HG03460 (cell line): ENCODE measurements at regions not wholly inside any gene's neighbourhood (a gene's known extent, or its start where the extent isn't known, plus 50 kb on each side); places are given as distances from the start of the nearest gene placed in this dataset.
"Not testable (repeated sequence)": the region's sequence is repeated elsewhere in the genome, so short reads cannot be mapped to it uniquely, and the experiment has no call there.

ENCODE experiments used
- ATAC-seq: cut with Tn5 transposase; IDR thresholded peaks from one replicate; pipeline ENCODE4 v1.9.1; 2021; ENCODE audit not compliant: unreplicated experiment

- peak; percentile 43 for ATAC-seq
These were observed 167.3 kb upstream of the TMCC3 start for GRCh38 chr12:94817695-94818075.

DNA sequence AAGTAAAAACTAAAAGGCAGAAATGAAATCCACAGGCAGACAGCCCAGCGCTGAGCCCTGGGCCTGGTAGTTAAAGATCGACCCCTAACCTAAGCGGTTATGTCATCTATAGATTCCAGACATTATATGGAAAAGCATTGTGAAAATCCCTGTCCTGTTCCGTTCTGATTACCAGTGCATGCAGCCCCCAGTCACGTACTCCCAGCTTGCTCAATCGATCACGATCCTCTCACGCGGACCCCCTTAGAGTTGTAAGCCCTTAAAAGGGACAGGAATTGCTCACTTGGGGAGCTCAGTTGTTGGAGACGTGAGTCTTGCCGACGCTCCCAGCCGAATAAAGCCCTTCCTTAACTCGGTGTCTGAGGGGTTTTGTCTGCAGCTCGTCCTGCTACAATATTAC, 166.8 kb upstream of the TMCC3 start:
- not testable (repeated sequence) for ATAC-seq

DNA sequence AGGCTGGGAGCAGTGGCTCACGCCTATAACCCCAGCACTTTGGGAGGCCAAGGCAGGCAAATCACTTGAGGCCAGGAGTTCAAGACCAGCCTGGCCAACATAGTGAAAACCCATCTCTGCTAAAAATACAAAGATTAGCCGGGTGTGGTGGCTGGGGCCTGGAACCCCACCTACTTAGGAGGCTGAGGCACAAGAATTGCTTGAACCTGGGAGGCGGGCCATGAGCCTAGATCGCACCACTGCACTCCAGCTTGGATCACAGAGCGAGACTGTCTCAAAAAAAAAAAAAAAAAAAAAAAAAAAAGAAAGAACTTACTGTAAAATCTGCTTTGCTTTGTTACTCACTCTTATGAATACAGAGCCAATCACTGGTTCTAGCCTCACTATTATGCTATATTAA, 166.4 kb upstream of the TMCC3 start:
- not testable (repeated sequence) for ATAC-seq

- ATAC-seq: no peak
These were observed 165.6 kb upstream of the TMCC3 start for GRCh38 chr12:94815958-94816357.

GRCh38 chr12:94815450-94815849, 165.1 kb upstream of the TMCC3 start:
- ATAC-seq: no peak

DNA sequence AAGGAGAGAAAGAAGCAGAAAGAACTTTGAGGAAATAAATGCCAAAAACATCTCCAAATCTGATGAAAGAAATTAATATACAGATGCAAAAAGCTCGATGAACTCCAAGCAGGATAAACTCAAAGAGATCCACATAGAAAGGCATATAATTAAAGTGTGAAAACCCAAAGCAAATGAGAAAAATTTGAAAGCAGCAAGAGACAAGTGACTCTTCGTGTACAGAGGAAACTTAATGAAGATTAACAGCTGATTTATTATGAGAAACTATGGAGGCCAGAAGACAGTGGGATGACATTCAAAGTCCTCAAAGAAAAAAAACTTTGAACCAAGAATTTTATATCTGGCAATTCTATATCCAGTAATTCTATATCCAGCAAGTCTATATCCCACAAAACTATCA, 163.0 kb upstream of the TMCC3 start:
- ATAC-seq: no peak

DNA sequence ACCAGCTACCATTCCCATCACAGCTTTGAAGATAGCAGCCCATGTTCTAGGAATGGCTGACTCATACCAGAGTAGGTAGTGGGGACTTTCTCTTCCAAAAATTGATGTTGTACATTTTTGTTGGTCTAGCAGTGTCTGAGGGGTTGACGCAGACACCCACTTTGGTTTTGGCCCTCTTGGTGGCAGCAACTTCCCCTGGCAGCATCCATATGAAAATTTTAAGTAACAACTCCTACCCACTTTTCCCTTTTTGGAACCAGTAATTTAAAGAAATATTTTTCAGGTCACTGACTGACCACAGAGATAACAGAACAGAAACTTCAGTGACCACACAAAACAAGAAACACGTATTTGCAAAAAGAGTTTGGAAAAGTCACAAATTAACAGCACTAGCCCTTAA, 162.0 kb upstream of the TMCC3 start:
- ATAC-seq: no peak

DNA sequence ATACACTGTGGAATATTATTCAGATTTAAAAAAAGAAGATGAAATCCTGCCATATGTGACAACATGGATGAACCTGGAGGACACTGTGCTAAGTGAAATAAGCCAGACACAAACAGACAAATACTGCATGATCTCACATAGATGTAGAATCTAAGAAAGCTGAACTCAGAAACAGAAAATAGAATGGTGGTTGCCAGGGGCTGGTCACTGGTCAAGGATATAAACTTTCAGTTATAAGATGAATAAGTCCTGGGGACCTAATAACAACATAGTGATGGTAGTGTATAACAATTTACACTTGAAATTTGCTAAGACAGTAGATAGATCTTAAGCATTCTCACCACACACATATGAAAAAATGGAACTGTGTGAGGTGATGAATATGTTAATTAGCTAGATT, 161.3 kb upstream of the TMCC3 start:
- no peak for ATAC-seq

DNA sequence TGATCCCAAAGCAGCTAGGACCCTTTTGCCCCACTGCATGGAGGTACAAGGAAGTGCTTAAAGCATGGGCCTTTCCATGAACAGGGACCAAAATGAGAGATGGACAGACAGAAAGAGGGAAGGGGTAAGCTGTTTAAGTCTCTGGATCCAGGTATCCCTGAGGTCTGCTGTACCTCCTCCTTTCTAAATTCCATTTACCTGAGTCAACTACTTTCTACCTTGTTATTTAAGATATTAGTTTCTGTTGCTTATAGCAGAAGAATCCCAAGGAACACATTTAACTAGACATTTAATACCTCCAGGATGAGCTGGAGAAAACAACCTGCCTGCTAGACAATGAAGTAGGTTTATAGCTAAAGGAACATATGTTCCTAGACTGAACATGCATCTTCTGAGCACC, 157.6 kb upstream of the TMCC3 start:
- ATAC-seq: no peak

GRCh38 chr12:94806617-94807016, 156.3 kb upstream of the TMCC3 start:
- no peak for ATAC-seq

DNA sequence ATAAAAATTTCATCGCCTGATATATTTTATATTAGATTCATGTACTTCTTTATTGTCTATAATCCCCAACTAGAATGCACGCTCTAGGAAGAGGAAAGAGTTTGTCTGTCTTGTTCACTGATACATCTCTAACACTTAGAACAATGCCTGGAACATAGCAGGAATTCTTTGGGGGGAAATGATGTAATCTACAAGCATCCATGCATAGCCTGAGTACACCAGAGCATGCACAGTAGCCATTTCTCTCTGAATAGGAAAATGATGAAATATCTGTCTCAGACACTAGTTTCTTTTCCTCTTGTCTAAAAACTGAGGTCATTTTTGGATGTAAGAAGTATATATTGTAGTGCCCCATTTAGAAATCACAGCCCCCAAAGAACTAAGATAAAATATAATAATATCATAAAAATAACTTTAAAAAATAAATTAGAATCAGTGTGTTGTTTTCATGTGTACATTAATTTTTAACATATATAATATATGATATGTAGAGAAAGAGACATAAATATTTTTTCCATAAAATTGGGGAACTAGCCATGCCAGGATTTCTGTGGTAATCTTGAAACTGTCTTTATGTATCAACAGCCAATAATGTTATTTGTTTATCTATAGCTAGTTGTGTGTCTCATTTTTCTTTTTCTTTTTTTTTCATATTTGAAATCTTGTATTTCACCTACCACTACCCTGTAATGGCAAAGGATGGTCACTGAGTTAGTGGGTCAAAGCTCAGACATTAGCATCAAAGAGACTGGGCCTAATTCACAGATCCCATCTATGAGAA, 155.6 kb upstream of the TMCC3 start:
- no peak for ATAC-seq

- ATAC-seq: no peak
These were observed 153.6 kb upstream of the TMCC3 start for GRCh38 chr12:94803939-94804338.

DNA sequence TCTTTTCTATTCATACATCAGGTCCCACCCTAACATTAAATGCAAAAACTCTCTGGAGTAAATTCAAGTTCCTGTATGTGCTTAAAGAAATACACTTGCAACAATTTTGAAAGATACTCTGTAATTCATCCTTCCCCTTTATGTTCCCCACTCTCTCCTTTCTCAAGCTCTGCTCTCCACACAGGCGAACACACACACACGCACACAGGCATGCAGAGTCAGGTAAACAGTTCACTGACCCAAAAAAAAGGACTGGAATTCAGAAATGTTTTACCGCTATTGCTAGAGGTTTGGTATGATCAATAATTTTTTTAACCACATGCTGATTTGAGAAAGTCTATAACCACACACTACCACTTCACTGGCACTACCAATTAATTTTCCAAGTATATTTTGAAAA, 152.4 kb upstream of the TMCC3 start:
- ATAC-seq: no peak

GRCh38 chr12:94801745-94802144, 151.4 kb upstream of the TMCC3 start:
- ATAC-seq: no peak

DNA sequence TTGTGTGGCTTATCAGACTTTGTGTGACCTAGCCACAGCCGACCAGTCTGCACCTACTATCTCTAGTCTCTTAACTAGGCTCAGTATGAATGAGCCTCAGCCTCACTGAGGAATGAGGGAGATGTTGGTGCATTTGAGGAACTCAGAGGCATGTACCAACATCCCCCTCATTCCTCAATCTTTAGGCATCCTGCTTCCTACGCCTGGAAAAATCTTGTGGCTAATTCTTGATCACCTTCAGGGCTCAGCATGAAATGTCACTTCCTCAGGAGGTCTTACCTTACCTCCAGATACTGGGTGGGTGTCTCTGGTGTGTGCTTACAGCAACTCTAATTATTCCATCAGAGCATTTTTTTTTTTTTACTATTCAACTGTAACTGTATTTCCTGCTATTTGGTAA, 148.8 kb upstream of the TMCC3 start:
- no peak for ATAC-seq

DNA sequence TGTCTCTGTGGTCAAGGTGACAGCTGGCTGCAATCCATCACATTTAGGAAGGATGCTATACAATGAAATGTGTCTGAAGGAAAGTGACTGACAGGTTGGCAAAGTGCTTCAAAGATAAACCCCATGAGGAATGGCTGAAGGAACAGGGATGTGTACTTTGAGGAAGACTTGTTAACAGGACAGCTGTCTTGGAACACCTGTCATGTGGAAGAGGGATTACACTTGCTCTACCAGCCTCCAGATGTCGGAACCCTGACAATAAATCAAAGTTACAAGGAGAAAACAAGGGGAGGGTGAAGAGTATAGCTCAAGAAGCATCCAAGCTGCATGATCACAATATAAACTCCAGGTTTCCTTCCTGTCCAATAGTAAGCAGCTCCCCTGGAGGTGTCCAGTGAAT, 147.8 kb upstream of the TMCC3 start:
- no peak for ATAC-seq

DNA sequence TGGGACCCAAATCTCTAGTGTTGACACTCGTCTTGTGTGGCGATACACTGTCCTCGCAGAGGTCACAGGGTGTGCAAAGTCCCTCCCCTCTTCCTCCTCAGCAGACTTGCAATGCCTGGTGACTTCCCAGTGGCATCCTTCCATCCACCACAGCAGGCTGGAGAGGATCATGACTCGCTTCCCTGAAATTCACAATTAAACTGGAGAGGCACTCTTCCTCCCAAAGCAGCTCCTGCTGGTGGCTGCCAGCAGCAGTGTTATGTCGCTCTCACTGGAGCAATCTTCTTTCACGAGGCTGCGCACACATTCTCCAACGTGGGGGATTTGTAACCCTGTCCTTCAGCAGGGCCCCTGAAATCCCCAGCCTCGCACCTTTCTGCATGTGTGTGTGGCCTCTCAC, 145.2 kb upstream of the TMCC3 start:
- ATAC-seq: no peak

- ATAC-seq: no peak
These were observed 144.7 kb upstream of the TMCC3 start for GRCh38 chr12:94795044-94795443.

GRCh38 chr12:94793191-94793595, 142.8 kb upstream of the TMCC3 start:
- no peak for ATAC-seq

- ATAC-seq: no peak
These were observed 142.3 kb upstream of the TMCC3 start for GRCh38 chr12:94792693-94793092.

GRCh38 chr12:94791933-94792332, 141.6 kb upstream of the TMCC3 start:
- ATAC-seq: no peak

DNA sequence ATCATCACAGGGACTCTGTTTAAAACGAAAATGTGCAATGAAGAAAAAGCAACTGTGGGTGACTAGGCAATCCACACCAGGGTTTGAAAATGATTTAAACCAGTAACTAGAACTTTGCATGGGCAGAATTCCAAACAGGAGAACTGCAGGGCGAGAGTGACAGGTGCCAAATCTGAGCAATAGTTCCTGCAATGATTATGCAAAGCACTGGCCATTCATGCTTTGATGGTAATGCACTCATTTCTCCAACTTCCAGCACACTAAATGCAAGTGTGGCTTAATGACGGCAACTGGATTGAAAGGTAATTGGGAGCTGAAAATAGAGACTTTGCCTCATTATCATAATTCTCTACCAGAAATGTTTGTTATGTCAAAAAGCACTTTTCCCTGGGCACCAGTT, 140.5 kb upstream of the TMCC3 start:
- ATAC-seq: no peak

DNA sequence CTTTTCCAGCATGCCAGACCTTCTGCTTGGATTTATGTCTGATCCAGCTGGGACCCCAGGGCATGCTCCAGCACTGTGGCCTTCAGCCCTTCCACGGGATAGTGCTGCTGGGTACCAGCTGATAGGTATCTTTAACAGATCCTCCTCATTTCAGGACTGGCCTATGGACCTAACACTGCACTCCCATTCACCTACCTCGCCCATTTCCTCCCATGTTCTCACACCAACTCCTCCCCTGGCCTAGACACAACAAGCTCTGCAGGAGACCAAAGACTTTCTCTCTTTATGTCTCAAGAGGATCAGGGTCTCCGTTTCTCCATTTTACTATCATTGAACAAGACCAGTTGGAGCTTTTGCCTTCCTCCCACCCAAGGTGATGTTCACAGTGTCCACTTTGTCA, 140.0 kb upstream of the TMCC3 start:
- no peak for ATAC-seq
